ENCODE measurements at regions not wholly inside any gene's neighbourhood (a gene's known extent, or its start where the extent isn't known, plus 50 kb on each side); places are given as distances from the start of the nearest gene placed in this dataset.

DNA sequence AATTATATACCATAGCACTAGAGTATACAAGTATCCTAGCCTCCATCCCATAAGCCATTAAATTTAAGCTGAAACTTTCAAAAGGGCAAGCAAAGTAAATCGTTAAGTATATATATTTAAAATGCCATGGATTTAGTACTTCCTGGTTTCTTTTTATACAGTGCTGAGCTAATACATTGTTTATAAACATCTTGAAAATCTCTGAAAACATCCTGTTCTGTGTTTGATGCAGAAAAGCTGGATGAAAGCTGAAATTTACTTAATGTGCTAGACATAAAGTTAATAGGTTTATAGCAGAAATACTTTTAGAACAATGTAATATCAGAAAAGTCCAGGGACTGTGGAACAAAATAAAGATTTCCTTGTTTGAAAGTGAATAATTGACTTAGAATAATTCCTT, 875.4 kb downstream of the SLITRK6 start:
- Histone ChIP-seq H3K4me1 (ENCODE audit: control insufficient read depth, insufficient read depth, low read length) (no peaks in the 10 kb centered on the region), H3K36me3 (ENCODE audit: control insufficient read depth in 2 of 2, insufficient read depth in 2 of 2, low read length in 1 of 2) (no peaks in the 10 kb centered on the region), H3K9ac (ENCODE audit: control insufficient read depth, insufficient read depth, low read length) (no peak overlapping the region), H3K79me2 (ENCODE audit: control insufficient read depth, insufficient read depth, low read length) (no peaks in the 10 kb centered on the region), H3K27ac (ENCODE audit: control insufficient read depth, insufficient read depth) (no peak overlapping the region), H3K4me2 (ENCODE audit: control insufficient read depth, insufficient read depth) (no peak overlapping the region), H3K4me3 (no peak overlapping the region), H2AFZ (ENCODE audit: control insufficient read depth, low read depth, low read length) (no peak overlapping the region), H3K9me3 (replicated peaks; ENCODE audit: control insufficient read depth, insufficient read depth, low read length) (no peaks in the 10 kb centered on the region), H4K20me1 (ENCODE audit: control insufficient read depth, insufficient read depth) (no peaks in the 10 kb centered on the region), H3K27me3 (replicated peaks in 1 of 2; ENCODE audit: control insufficient read depth in 2 of 2, insufficient read depth in 2 of 2, low read length in 1 of 2) (no peaks in the 10 kb centered on the region)
- ChIA-PET CTCF (interaction anchor here (0.9 kb wide), 1 partner anchor 27 kb away, joined by 3 read pairs; no protein-coding TSS in a partner anchor), POLR2A (no interaction called here), SMC1A (ENCODE audit: uncharacterized antibody, unreplicated experiment) (no interaction called here), RAD21 (ENCODE audit: unreplicated experiment) (no interaction called here)
- TF ChIP-seq RAD51 (IDR thresholded peaks at IDR 0.05) (no peak), KAT2A (conservative IDR thresholded peaks at IDR 0.05; ENCODE audit: control insufficient read depth, low read depth, low read length) (no peak), KLF5 (IDR thresholded peaks at IDR 0.05; ENCODE audit: partially characterized antibody) (no peak), RUNX3 (IDR thresholded peaks at IDR 0.05; ENCODE audit: low read length) (no peak)
- TF ChIP-seq, protein P1, sequence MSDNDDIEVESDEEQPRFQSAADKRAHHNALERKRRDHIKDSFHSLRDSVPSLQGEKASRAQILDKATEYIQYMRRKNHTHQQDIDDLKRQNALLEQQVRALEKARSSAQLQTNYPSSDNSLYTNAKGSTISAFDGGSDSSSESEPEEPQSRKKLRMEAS (IDR thresholded peaks at IDR 0.05; ENCODE audit: low read depth, low read length) = no peak
- TF ChIP-seq, protein P2, sequence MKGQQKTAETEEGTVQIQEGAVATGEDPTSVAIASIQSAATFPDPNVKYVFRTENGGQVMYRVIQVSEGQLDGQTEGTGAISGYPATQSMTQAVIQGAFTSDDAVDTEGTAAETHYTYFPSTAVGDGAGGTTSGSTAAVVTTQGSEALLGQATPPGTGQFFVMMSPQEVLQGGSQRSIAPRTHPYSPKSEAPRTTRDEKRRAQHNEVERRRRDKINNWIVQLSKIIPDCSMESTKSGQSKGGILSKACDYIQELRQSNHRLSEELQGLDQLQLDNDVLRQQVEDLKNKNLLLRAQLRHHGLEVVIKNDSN (IDR thresholded peaks at IDR 0.05; ENCODE audit: borderline replicate concordance, extremely low read length, insufficient read depth, low read depth, low read length) = no peak
- WGBS (ENCODE audit: insufficient coverage, insufficient replicate concordance, low lambda C conversion rate, missing lambda C conversion rate) = 0% methylated on average over 1 of the region's 1 CpG
- intact Hi-C loops (cut with micrococcal nuclease; ENCODE audit: unreplicated experiment) (no loop called here), in situ Hi-C loops (cut with MboI) (no loop called here)
- DNase-seq (ENCODE audit: low read depth, low spot score) = no peak
- no peak for FAIRE-seq
- no TSS peak for BruUV-seq (replicated peaks)
- no peak for ATAC-seq
